Vagina (tissue), 2 donors: ENCODE measurements at regions not wholly inside any gene's neighbourhood (a gene's known extent, or its start where the extent isn't known, plus 50 kb on each side); places are given as distances from the start of the nearest gene placed in this dataset.

ENCODE experiments used
- CTCF ChIP-seq, 3 experiments: fragments of 450-650 bp in 2 of 3; fragments of 200-600 bp in 1 of 3; sonication (generic) in 1 of 3; IDR thresholded peaks; one replicate each; pipeline ENCODE4 v1.5.1; 2017 to 2019; ENCODE audit warnings: antibody characterized with exemption in 3 of 3, mild to moderate bottlenecking in 2 of 3, moderate library complexity in 2 of 3
- POLR2A ChIP-seq, 2 donors: fragments of 450-650 bp; IDR thresholded peaks; one replicate each; pipeline ENCODE4 v1.6.1; 2017; ENCODE audit warnings: antibody characterized with exemption in 2 of 2, mild to moderate bottlenecking in 2 of 2, moderate library complexity in 2 of 2

DNA sequence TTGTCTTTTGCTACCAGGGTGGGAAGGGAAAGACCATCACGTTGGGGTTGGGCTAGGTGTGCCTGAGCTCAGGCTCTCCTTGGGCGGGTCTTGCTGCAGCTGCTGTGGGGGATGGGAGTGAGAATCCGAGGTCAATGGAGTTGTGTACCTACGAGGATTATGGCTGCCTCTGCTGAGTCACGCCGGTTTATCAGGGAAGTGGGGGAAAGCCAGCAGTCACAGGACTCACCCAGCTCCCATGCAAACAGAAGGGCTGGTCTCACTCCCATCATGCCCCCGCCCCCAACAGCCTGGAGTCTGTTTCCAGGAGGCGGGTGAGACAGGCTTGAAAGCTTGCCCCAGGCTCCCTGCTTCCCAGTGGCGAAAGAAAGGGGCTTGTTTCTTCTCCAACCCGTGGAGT is 1259.0 kb upstream of the GOT2 start:
- TF ChIP-seq CTCF (IDR thresholded peaks at IDR 0.05) (no peak), POLR2A (IDR thresholded peaks at IDR 0.05) (no peak)
